G401.6 (cell line): ENCODE measurements at regions not wholly inside any gene's neighbourhood (a gene's known extent, or its start where the extent isn't known, plus 50 kb on each side); places are given as distances from the start of the nearest gene placed in this dataset.
"Not testable (repeated sequence)": the region's sequence is repeated elsewhere in the genome, so short reads cannot be mapped to it uniquely, and the experiment has no call there.

Experiments
- FAIRE-seq: peaks from 2 replicates; lab custom pipeline; 2012; peaks lifted over from hg19 to GRCh38; lab: Jason Lieb, UNC

DNA sequence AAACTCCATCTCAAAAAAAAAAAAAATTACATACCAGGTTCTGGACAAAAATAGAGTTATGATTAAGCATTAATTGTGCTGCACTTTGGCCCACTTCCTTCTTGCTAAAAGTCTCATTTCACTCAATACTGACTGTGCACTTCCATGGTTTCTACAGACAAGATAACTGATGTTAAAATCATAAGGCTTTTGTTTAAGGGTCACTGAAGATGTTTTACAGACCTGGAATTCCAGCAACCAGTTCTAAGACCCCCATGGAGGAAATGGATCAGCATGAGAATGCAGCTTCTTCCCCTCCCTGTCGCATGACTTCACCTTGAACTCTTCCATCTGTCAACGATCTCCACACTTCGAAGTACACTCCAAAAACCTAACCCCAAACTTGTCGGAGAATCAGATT lies 1191.8 kb upstream of the AUTS2 start:
- FAIRE-seq: no peak

DNA sequence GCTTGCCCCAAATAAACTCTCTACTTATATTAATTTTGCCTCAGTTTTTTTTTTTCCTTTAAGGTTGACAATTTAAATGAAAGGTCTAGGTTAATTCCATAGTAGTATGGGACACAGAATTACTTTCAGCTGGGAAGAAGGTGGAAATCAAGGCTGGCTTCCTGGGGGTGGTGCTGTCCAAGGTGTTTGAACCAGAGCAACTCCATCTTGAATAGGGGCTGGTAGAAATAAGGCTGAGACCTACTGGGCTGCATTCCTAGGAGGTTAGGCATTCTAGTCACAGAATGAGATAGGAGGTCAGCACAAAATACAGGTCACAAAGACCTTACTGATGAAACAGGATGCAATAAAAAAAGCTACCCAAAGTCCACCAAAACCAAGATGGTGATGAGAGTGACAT lies 1190.8 kb upstream of the AUTS2 start:
- no peak for FAIRE-seq

DNA sequence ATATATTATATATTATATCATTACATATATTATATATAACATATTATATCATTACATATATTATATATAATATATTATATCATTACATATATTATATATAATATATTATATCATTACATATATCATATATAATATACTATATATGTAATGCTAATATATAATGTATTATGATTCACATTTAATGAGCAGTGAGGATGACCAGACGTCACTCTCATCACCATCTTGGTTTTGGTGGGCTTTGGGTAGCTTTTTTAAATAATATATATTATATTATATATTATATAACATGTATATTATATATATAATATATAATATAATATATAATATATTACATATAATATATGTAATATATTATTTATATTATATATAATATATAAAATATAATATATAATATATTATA lies 1189.4 kb upstream of the AUTS2 start:
- FAIRE-seq: no peak

DNA sequence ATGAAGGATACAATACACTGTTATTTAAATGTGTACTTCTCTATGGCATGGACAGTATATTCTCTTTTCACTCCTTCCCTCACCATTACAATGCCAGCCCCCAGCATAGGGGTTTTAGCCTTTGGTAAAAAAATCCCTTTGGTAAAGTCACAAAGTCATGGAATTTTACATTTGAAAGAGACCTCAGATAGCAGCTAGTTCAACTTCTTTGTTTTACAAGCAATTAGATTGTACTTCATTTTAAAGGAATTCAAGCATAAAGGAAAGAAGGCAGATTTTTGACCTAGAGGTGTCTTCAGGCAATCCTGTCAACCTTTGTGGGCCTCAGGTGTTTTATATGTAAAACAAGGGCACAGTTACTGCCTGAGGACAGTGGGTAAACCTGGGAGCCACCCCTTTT lies 1188.4 kb upstream of the AUTS2 start:
- FAIRE-seq: no peak

DNA sequence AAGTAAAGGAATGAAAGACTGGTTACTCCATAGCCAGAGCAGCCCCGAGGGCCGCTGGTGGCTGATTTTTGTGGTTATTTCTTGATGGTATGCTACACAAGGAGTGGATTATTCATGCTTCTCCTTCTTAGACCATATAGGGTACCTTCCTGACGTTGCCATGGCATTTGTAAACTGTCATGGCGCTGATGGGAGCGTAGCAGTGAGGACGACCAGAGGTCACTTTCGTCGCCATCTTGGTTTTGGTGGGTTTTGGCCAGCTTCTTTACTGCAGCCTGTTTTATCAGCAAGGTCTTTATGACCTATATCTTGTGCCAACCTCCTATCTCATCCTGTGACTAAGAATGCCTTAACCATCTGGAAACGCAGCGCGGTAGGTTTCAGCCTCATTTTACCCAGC lies 1187.6 kb upstream of the AUTS2 start:
- not testable (repeated sequence) for FAIRE-seq

DNA sequence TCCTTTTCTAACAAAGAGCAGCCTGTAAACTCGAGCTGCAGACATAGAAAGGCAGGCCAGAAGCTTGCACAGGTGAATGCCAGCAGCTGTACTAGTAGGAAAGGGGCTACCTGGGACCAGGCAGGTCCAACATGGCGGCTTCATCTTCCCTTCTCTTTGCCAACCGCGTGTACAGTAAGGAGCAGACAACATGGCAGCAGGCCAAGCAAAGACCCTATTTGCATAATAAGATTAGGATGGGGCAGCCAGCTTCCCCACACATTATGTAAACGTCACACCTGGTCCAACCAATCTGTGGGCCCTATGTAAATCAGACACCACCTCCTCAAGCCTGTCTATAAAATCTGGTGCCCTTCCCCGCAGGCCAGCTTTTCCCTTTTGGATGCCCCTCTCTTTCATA lies 1186.5 kb upstream of the AUTS2 start:
- FAIRE-seq: no peak

DNA sequence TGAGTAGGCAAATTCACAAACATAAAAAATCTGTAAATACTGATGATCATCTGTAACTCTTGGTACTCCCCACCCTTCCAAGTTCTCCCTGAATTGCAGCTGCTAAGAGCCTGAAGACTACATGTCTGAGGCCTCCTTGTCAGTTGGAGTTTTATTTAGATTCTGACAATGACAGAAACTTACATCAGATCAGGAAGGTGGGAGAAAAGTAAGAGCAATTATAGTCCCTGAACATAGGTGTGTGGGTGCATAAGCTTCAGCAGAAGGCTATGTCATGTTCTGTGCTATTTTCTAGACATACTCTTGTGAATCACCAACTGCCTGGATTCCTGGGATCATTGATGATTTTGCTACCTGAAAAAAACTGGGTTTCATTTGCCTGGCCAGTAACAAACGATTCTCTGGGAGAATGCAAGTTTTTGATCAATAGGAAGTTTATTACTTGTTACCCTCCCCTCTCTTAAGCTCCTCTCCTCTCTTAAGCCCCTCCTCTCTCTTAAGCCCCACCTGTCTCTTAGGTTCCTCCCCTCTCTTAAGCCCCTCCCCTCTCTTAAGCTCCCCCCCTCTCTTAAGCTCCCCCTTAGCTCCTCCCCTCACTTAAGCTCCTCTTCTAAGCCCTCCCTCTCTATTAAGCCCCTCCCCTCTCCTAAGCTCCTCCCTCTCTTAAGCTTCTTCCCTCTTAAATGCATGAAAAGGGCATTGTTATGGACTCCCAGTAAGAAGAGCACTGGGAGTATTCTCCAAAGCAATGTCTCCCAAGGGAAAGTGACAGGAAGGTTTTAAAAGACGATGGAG lies 1183.4 kb upstream of the AUTS2 start:
- FAIRE-seq: no peak

DNA sequence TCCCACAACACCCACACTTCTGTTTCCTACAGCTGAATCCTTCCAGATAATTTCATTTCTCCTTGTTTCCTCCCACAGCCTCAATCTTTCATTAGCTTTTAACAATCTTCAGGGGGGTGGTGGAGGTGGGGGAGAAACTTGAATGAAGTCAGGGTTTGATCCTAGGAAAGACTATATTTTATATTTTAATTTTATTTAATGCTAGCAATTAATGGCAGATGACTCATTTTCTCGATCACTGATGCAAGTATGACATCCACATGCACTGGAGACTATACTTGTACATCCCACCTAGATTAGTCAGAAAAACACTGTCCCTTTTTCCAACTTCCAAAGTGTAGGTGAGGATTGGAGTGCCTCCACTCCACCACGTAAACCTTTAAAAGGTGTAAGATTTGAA lies 1181.3 kb upstream of the AUTS2 start:
- no peak for FAIRE-seq

DNA sequence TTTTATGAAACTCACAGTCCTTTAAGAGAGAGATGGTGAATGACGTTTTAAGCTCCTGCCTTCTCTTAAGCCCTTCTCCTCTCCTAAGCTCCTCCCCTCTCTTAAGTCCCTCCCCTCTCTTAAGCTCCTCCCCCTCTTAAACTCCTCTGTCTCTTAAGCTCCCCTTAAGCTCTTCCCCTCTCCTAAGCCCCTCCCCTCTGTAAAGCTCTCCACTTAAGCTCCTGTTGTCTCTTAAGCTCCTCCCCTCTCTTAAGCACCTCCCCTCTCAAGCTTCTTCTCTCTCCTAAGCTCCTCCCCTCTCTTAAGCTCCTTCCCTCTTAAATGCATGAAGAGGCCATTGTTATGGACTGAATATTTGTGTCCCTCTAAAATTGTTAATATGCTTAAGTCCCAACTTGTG lies 1180.6 kb upstream of the AUTS2 start:
- no peak for FAIRE-seq

DNA sequence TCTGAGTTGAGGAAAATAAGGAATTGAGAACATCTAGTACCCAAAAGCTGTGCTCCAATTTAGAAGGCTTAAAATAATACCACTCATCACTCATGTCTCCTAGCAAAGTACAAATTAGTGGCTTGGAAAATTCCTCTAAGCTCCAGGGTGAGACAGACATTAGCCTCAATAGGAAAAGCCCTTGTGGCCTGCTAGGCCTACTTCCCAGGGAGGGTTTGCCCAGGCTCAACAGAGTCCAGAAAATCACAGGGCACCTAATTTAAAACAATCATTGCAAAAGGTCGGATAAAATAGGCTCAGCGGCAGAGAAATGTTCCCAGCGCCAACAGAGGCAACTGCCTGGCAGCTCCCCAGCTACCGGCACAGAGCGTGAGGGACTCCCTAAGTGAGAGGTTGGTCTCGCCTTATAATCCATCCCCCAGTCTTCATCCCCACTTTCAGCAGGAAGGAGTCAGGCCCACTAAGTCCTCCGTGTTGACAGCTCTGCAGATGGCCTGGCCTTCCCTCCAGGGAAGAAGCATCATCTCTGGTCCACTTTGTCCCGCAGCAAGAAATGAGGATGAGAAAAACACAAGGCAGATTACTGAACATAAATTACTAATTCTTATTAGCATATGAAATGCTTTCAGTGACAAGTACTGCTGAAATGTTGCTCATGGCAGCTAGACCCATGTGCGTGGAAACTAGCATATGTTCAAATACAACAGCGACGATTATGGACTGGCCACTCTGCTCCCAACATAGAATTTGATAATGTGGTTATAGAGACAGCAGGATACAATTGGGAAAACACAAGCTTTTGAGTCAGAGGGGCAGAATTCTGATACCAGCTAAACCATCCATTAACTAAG lies 1177.7 kb upstream of the AUTS2 start:
- no peak for FAIRE-seq

DNA sequence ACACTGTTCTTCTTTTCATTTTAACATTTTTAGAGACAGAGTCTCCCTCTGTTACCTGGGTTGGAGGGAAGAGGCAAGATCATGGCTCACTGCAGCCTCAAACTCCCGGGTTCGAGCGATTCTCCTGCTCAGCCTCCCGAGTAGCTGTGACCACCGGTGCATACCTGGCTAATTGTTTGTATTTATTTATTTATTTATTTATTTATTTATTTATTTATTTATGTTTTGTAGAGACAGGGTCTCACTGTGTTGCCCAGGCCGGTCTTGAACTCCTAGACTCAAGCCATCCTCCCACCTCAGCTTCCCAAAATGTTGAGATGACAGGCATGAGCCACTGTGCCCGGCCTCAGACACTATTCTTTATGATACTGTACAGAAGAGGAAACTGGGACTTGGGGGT lies 1176.6 kb upstream of the AUTS2 start:
- no peak for FAIRE-seq

DNA sequence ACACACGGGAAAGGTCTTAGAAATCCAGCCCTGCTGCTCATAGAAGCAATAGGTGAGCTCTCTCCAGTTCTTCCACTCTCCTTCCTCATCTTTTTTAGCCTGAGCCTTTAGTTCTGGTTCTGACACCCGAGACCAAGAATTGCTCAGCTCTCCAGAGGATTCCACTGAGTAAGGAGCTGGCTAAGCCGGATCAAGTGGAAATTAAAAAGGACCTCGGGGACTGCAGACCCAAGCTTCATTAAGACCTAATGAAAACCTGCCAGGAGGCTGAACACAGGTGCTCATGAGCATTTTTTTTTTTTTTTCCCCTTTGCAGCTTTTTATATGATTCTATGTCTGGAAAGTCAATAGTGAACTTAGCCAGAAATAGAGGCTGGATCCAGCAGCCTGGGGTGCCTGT lies 1176.0 kb upstream of the AUTS2 start:
- FAIRE-seq: no peak

DNA sequence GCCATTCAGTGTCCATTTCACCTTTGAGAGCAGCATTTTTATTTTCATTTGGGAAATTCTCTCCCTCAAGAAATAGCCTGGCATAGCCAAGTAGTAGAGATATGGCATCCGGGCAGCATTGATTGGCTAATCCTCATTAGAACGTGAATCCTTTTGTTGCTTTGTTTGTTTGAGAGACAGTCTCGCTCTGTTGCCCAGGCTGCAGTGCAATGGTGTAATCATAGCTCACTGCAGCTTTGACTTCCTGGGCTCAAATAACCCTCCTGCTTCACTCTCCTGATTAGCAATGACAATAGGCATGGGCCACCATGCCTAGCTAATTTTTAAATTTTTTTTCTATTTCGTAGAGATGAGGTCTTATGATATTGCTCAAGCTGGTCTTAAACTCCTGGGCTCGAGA lies 1174.9 kb upstream of the AUTS2 start:
- FAIRE-seq: no peak

DNA sequence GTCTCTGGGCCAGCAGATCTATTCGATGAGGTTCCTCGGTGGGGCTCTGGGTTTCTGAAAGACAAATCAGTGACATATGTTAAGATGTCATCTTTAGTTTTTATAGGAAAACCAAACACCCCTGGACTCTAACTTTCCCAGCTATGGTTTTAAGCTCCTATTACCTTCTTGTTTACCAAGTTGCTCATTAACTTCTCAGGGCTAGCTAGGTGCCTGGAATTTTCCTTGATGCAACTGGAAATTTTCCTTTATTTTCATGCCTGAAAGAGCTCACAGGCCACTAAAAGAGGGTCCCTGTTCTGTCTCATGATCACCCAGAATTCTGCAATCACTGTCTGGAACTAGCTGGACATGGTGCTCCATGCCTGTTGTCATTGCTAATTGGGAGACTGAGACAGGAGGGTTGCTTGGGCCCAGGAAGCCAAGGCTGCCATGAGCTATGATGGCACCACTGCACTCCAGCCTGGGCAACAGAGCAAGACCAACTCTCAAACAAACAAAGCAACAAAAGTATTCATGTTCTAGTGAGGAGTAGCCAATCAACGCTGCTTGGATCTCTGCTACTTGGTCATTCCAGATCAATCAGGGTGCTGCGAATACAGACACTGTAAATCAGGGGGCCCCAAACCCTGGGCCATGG lies 1173.5 kb upstream of the AUTS2 start:
- no peak for FAIRE-seq

DNA sequence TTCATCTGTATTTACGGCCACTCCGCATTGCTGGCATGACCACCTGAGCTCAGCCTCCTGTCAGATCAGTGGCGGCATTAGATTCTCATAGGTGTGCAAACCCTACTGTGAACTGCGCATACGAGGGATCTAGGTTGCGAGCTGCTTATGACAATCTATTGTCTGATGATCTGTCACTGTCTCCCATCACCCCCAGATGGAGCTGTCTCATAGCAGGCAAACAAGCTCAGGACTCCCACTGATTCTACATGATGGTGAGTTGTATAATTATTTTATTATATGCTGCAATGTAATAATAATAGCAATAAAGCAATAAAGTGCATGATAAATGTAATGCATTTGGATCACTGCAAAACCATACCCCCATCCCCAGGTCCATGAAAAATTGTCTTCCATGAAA lies 1172.9 kb upstream of the AUTS2 start:
- no peak for FAIRE-seq

DNA sequence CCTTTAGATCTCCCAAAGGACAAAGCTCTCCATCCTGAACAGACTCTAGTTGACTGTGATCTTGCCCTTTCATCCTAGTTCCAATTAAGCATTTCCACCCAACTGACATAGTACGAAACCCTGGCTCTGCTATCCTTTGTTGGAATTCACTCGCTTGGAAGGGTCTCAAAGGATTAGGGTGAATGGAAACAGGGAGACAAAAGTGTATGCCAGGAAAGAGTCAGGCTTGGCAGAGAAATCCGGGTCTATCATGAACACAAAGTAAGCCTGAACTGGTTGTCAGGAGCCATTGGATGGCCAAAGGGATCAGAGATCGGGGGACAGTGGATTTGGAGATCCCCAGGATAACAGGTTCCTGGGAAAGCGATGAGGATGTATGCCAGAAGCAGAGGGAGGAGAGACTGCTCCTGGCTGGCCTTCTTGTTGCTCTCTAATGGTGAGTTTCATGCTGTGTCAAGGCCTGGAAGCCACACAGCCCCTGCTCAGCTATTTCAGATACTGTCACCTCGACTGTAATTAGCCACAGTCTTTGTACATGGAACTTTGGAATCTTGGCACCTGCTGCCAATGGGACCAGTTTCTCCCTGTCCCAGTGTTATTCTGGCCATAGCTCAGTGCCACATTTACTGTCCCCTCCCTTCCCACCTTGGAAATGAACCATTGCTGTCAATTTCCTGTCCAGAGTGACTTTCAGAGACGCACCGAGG lies 1168.7 kb upstream of the AUTS2 start:
- FAIRE-seq: no peak

DNA sequence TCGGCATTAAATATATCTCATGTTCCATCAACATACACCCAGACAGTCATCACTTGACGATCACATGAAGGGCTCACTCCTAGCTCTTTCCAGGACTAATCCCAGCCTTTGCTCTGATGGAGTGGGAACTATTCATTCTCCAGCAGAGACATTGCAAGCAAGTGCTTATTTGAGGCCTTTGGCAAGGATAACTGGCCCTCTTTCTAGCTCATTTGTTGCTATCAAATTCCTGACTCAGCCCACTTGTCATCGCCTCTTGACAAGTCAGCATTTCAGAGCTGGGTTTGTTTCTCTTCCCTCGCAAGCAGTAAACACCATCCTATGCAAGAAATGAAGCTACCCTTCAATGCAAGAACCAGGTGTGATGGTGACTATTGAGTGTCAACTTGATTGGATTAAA lies 1165.7 kb upstream of the AUTS2 start:
- FAIRE-seq: no peak

DNA sequence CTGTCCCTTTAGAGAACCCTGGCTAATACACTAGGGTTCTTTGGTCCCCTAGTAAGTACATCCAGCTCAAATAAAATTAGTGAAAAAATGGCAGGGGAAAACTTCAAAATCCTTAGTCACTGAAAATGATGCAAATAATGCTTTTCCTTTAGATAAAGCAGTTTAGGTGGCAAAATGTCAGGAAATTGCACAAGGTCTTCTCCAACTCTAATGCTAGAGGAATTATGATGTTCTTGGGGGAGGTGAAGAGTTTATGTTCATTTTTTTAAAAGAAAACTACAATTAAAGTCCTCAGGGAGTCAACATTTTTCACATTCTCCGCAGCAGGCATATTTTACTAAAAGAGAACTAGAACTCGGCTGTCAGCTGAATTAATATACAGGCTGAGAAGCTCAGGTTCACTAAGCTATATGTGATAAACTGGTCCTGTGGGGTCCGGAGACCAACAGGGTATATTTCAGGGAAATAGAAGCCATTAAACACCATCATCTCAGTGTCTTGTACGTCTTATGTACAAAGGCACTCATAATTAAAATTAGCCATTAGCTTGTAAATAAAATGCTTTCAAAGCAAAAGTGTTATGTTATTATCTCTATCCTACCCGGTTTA lies 1164.7 kb upstream of the AUTS2 start:
- FAIRE-seq: no peak

DNA sequence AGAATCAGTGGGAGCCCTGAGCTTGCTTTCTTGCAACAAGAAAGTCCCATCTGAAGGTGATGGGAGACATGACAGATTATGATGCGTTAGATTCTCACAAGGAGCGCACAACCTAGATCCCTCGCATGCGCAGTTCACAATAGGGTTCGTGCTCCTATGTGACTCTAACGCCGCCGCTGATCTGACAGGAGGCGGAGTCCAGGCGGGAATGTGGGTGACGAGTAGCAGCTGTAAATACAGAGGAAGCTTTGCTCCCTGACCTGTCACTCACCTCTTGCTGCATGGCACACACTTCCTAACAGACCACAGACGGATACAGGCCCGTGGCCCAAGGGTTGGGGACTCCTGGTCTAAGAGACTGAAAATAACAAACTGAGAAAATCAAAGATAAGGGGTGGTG lies 1163.4 kb upstream of the AUTS2 start:
- no peak for FAIRE-seq

DNA sequence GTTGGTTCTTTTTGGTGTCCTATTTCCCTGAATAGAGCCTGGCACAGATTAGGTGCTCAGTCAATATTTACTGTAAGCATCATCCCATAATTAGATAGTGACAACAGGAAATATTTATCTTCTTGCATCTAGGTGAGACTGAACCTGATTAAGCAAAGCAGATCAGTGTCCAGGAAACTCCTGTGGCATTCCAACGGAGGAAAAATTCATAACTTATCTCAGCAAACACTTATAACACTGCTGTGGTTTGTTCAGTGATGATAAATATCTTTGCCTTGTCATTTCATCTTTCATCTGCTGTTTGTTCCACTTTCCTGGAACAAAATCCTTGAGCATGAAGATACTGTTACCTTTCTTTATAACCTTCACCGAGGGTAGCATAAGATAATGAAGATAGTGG lies 1160.3 kb upstream of the AUTS2 start:
- no peak for FAIRE-seq

DNA sequence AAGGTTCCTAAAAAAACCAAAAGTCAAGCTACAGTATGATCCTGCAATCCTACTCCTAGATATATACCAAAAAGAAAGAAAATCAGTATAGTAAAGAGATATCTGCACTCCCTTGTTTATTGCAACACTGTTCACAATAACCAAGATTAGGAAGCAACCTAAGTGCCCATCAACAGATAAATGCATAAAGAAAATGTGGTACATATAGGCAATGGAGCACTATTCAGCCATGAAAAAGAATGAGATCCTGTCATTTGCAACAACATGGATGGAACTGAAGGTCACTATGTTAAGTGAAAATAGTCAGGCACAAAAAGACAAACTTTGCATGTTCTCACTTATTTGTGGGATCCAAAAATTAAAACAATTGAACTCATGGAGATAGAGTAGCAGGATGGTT lies 1159.5 kb upstream of the AUTS2 start:
- FAIRE-seq: no peak

DNA sequence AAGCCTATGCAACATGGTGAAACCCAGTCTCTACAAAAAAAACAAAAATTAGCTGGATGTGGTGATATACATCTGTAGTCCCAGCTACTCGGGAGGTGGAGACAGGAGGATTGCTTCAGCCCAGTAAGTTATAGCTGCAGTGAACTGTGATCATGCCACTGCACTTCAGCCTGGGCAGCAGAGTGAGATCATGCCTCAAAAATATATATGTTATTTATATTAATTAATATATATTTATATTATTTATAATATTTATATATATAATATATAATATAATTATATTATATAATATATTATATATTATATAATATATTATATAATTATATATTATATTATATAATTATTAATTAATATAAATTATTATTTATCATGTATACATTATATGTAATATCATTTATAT lies 1158.4 kb upstream of the AUTS2 start:
- FAIRE-seq: no peak
